NCI-H2107 treated with DMSO at 0.1 percent for 48 hours (cell line): ENCODE measurements at regions not wholly inside any gene's neighbourhood (a gene's known extent, or its start where the extent isn't known, plus 50 kb on each side); places are given as distances from the start of the nearest gene placed in this dataset.

Source experiments
- DNase-seq: peaks from one replicate; lab custom pipeline; 2025; ENCODE audit not compliant: unreplicated experiment; lab: John Stamatoyannopoulos, UW

DNA sequence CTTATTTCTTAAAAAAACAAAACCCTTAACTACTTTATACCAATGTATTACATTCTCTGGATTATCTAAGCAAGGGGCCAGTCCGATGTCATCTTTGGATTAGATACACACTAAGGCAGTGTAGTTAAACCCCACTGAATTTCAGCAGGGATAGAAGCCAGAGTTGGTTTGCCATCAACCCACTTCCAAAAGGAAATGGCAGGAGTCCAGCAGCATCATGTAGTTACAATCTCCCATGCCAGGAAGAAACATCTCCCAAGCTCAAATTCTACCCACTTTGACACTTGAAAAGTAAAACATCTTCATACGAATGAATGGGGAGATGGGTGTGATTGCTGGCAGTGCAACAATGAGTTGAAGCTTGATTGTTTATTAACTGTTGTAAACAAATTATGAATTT is 203.5 kb upstream of the PLXNC1 start:
- no peak for DNase-seq

DNA sequence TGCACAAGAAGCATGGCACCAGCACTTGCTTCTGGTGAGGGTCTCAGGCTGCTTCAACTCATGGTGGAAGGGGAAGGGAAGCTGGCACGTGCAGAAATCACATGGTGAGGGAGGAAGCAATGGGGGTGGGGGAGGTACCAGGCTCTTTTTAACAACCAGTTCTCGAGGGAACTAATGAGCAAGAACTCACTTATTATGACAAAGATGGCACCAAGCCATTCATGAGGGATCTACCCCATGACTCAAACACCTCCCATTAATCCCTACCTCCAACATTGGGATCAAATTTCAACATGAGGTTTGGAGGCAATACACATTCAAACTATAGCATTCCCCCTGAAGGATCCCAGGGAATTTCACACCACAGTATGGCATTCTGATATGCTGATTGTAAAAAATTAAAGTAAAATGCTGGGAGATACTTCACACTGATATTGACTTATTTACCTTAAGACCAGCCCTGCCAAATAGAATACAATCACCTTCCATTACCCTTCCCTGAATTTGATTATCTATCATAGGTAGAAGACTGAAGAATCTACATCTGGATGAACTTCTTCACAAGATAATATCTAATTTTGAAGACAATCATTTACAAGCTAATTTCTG is 201.7 kb upstream of the PLXNC1 start:
- no peak for DNase-seq

DNA sequence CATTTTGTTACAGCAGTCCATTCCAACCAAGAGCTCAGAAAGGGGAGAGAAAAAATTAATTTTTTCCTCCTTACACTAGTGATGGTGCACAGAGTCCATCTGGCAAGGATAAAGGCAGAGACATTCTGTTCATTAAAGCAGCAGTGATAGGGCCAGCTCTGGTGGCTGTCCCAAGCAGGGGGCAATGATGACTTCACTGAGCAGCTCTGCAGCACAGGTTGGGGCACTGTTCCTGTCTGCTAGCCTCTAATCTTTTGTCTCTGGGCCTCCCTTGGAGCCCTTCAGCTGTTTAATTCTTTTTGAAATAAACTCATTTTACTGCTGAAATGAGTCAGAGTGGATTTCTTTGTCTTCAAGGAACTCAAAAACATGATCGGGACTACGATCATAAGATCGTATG is 200.9 kb upstream of the PLXNC1 start:
- no peak for DNase-seq

DNA sequence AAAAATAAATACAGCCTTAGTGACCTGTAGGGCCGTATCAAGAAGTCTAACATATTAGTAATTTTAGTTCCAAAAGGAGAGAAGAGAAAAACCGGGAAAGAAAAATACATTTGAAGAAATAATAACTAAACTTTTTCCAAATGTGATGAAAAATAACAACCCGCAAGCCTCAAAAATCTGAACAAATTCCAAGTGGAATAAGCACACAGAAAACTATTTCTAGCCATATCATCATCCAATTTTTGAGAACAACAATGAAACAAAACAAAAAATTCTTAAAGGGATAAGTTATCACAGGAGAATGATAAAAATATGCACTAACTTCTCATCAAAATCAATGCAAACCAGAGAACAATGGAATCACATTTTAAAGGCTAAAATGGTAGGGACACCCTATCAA is 198.1 kb upstream of the PLXNC1 start:
- no peak for DNase-seq

- DNase-seq: no peak
Measured at GRCh38 chr12:93954166-93955112, 193.9 kb upstream of the PLXNC1 start.

DNA sequence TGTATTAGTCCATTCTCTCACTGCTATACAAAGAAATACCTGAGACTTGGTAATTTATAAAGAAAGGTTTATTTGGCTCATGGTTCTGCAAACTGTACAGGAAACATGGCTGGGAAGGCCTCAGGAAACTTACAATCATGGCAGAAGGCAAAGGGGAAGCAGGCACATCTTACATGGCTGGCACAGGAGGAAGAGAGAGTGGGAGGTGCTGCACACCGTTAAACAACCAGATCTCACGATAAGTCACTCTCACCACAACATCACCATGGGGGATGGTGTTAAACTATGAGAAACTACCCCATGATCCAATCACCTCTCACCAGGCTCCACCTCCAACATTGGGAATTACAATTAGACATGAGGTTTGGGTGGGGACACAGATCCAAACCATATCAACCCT is 191.8 kb upstream of the PLXNC1 start:
- DNase-seq: no peak

- DNase-seq: no peak
Measured at GRCh38 chr12:93957168-93957567, 191.2 kb upstream of the PLXNC1 start.

DNA sequence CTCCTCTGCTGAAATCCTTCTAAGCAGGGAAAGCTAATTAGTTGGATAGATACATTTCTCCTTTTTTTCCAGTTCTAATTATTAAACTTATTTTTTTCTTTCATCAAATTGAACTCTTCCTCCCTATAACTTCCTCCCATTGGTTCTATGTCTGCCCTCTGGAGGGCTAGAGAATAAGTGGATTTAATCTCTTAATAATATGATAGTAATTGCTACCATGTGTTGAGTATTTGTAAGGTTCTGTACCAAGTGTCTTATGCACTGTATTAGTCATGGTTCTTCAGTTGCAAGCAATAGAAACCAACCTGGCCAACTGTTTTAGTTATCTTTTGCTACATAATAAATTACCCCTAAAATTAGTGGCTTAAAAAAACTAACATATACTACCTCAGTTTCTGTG is 190.5 kb upstream of the PLXNC1 start:
- DNase-seq: no peak

GRCh38 chr12:93959657-93960056 is 188.7 kb upstream of the PLXNC1 start:
- no peak for DNase-seq

- DNase-seq: no peak
Measured at GRCh38 chr12:93960521-93960920, 187.9 kb upstream of the PLXNC1 start.

- DNase-seq: no peak
Measured at GRCh38 chr12:93962336-93962735, 186.0 kb upstream of the PLXNC1 start.

GRCh38 chr12:93964936-93965335 is 183.4 kb upstream of the PLXNC1 start:
- no peak for DNase-seq

DNA sequence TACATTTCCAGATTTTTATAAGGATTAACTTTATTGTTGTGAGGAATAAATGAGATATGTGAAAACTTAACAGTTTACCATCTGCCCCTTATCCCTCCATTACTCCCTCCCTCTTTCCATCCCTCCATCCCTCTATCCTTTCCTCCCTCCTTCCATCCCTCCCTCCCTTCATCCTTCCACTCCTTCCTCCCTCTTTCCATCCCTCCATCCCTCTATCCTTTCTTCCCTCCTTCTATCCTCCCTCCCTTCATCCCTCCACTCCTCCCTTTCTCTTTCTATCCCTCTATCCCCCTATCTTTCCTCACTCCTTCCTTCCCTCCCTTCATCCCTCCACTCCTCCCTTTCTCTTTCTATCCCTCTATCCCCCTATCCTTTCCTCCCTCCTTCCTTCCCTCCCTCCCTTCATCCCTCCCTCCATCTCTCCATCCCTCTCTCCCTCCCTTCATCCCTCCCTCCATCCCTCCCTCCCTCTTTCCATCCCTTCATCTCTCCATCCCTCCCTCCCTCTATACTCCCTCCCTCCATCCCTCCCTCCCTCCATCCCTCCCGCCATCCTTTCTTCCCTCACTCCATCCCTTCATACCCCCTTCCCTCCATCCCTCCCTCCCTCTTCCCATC is 181.8 kb upstream of the PLXNC1 start:
- no peak for DNase-seq

DNA sequence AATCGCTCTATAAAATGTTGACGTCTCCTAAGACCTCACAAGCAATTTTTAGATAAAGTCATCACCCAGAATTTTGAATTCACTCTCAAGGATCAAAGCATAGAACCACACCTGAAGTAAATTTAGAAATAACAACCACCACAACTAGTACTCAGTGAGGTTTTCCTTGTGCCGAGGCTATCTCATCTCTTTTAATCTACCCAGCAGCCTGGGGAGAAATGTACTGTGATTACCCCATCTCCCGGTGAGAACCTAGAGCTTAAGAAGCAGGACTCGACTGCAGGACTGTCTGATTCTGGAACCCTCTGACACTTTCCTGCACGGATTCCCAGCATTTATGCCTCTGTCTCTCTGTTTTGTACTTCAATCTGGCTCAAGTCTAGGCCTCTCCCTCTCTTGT is 180.9 kb upstream of the PLXNC1 start:
- DNase-seq: no peak

DNA sequence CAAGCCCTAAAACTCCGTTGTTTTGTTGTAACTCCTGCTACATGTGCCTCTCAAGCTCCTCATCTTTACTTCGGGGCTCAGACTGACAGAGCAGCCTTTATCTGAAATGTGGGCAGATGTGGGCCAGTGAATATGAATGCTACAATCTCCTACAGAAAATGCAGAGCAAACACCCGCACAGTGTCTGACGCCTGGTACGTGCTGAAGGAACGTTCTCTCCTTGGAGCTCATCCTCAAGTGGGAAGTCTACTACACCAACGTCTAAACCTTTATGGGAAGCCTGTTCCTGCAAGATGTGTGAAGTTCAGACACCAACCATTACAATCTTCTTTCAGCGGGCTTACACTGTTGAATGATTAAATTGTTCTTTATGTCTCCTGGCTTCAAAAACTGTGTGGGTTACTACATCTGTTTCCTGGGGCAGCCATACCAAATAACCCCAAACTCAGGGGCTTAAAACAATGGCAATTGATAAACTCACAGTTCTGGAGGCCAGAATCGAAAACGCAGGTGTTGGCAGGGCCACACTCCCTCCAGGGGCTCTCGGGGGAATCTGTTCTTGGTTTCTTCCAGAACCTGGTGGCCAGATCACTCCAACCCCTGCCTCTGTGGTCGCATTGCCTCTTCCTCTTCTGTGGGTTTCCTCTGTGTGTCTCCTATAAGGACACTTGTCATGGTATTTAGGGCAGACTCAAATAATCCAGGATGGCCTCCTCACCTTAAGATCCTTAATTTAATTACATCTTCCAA is 179.7 kb upstream of the PLXNC1 start:
- DNase-seq: no peak

- no peak for DNase-seq
Measured at GRCh38 chr12:93970900-93971688, 177.3 kb upstream of the PLXNC1 start.

DNA sequence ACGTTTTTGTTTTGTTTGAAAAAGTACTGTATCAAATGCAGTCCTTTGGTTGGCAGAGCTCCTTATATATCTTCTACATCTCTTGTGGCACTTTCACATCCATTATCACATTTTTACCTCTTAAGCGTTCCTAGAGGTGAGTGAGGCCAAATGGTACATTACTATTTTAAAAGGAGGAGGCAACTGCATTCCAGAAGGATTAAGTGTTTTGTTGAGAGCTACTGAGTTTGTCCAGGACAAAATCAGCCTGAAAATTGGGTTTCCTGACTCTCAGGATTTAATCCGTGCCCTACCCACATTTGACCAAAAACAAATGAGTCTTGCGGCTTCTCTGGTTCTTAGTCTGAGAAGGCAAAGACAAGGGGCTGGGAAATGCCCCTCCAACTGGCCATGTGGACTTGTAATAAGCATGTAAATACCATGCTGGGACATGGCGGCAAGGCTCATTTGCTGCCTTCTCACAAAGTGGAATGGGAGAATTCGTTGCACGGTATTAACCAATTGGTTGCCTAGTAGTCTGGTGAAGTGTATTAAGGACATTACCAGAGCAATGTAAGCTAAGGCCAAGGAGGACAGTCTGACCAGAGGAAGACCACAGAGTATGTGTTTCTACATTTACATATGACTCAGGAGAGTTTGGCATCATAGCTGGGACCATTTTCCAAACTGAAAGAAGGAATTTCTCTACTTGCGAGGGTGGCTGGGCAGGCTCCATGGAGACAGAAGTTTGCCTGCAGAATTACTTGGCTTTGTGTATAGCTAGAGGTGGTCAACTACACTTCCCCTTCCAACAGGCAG is 175.8 kb upstream of the PLXNC1 start:
- DNase-seq: no peak

DNA sequence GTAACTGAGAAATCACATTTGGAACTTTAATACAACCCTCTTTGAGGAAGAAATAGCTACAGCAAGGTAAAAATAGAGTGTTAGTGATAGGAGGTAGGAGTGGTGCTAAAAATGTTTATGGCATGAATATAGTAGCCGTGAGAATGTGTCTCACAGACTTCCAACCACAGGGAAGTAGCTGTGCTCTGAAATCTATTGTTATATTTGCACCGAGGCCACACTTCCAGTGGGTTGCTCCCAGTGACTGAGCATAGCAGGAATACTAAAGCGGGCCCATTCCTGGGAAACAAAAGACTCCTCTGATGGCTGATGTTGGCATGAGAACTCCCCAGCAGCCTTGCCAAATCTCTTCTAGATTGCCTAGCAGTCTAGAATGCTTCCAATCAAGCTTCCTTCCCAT is 174.1 kb upstream of the PLXNC1 start:
- no peak for DNase-seq

- DNase-seq: no peak
Measured at GRCh38 chr12:93976024-93976423, 172.4 kb upstream of the PLXNC1 start.

- no peak for DNase-seq
Measured at GRCh38 chr12:93977081-93977480, 171.3 kb upstream of the PLXNC1 start.
